H1 (cell line): ENCODE measurements at regions not wholly inside any gene's neighbourhood (a gene's known extent, or its start where the extent isn't known, plus 50 kb on each side); places are given as distances from the start of the nearest gene placed in this dataset.

Source experiments
- ASH2L ChIP-seq: fragments of 200-600, 300-600 bp; sonication (generic); IDR thresholded peaks from one replicate; pipeline ENCODE4 v1.7.1; 2017; ENCODE audit warnings: low read length
- BRCA1 ChIP-seq: IDR thresholded peaks from 2 replicates; pipeline ENCODE4 v1.6.1; 2012; ENCODE audit warnings: low read depth, low read length, improper control_type of control experiment
- CEBPB ChIP-seq: IDR thresholded peaks from 2 replicates; pipeline ENCODE4 v1.6.1; 2012; ENCODE audit warnings: low read depth, low read length
- CHD2 ChIP-seq: IDR thresholded peaks from 2 replicates; pipeline ENCODE4 v1.6.1; 2012; ENCODE audit warnings: low read length, improper control_type of control experiment
- CHD7 ChIP-seq: fragments of 300-600 bp; sonication (generic); IDR thresholded peaks from 2 replicates; pipeline ENCODE4 v1.7.1; 2012; ENCODE audit warnings: low read length, moderate library complexity, mild to moderate bottlenecking, inconsistent platforms; ENCODE audit not compliant: insufficient replicate concordance
- CREB1 ChIP-seq: IDR thresholded peaks from 2 replicates; pipeline ENCODE4 v1.6.1; 2012; ENCODE audit warnings: inconsistent platforms
- EP300 ChIP-seq, 2 experiments: IDR thresholded peaks; 1 replicate in 1 of 2; 2 replicates in 1 of 2; pipeline ENCODE4 v1.6.1; 2011 to 2012; ENCODE audit warnings: low read depth in 2 of 2, low read length in 2 of 2, mild to moderate bottlenecking in 2 of 2, borderline replicate concordance in 1 of 2, inconsistent platforms in 1 of 2, moderate library complexity in 1 of 2
- HDAC2 ChIP-seq, 2 experiments: fragments of 300-600 bp in 1 of 2; sonication (generic) in 1 of 2; IDR thresholded peaks; 2 replicates each; pipeline ENCODE4 v1.6.1; 2011 to 2012; ENCODE audit warnings: low read depth in 2 of 2, low read length in 2 of 2, mild to moderate bottlenecking in 2 of 2, moderate library complexity in 2 of 2, borderline replicate concordance in 1 of 2, inconsistent platforms in 1 of 2
- JUN ChIP-seq: IDR thresholded peaks from 2 replicates; pipeline ENCODE4 v1.6.1; 2011; ENCODE audit warnings: low read depth, mild to moderate bottlenecking, improper control_type of control experiment, low read length
- KDM1A ChIP-seq: fragments of 200-600, 300-600 bp; sonication (generic); IDR thresholded peaks from 2 replicates; pipeline ENCODE4 v1.7.1; 2016; ENCODE audit warnings: mild to moderate bottlenecking, low read length, borderline replicate concordance
- NRF1 ChIP-seq: IDR thresholded peaks from 2 replicates; pipeline ENCODE4 v1.6.1; 2011; ENCODE audit warnings: mild to moderate bottlenecking, low read depth, low read length, improper control_type of control experiment
- TF ChIP-seq, protein P1 (sequence below): IDR thresholded peaks from 2 replicates; pipeline ENCODE4 v1.6.1; 2011; ENCODE audit warnings: low read length, improper control_type of control experiment

DNA sequence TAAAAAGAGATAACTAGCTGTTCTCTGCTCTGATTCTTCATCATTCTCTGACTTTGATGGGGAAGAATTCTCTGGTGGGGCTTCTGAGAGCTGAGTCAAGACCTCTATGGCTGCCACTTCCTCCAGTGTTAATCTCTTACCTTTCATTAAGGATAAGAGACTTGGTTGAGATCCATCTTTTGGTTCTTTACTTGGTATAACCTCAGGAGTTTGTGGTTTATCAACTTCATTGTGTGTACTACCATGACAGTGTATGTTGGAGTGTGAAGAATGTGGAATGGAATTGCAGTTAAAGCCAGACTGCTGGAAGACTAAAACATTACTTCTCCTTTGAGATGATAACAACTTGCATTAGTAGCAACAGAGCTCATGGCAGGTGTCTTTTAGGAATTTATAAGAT is 222.0 kb downstream of the SLITRK5 start (continued):
- TF ChIP-seq CHD7, result no peak
- TF ChIP-seq CHD2, result no peak
- no peak for TF ChIP-seq ASH2L
- TF ChIP-seq KDM1A, result no peak
- no peak for TF ChIP-seq HDAC2 (IDR thresholded peaks at IDR 0.05; ENCODE audit: borderline replicate concordance in 1 of 2, low read depth in 2 of 2, low read length in 2 of 2)
- TF ChIP-seq, protein P1, sequence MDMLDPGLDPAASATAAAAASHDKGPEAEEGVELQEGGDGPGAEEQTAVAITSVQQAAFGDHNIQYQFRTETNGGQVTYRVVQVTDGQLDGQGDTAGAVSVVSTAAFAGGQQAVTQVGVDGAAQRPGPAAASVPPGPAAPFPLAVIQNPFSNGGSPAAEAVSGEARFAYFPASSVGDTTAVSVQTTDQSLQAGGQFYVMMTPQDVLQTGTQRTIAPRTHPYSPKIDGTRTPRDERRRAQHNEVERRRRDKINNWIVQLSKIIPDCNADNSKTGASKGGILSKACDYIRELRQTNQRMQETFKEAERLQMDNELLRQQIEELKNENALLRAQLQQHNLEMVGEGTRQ, result no peak
- TF ChIP-seq EP300 (IDR thresholded peaks at IDR 0.05; ENCODE audit: borderline replicate concordance in 1 of 2, low read depth in 2 of 2, low read length in 2 of 2), result no peak
- no peak for TF ChIP-seq CEBPB
- no peak for TF ChIP-seq JUN
- TF ChIP-seq NRF1, result no peak
- no peak for TF ChIP-seq BRCA1
- no peak for TF ChIP-seq CREB1
